ENCODE measurements at regions not wholly inside any gene's neighbourhood (a gene's known extent, or its start where the extent isn't known, plus 50 kb on each side); places are given as distances from the start of the nearest gene placed in this dataset.

DNA sequence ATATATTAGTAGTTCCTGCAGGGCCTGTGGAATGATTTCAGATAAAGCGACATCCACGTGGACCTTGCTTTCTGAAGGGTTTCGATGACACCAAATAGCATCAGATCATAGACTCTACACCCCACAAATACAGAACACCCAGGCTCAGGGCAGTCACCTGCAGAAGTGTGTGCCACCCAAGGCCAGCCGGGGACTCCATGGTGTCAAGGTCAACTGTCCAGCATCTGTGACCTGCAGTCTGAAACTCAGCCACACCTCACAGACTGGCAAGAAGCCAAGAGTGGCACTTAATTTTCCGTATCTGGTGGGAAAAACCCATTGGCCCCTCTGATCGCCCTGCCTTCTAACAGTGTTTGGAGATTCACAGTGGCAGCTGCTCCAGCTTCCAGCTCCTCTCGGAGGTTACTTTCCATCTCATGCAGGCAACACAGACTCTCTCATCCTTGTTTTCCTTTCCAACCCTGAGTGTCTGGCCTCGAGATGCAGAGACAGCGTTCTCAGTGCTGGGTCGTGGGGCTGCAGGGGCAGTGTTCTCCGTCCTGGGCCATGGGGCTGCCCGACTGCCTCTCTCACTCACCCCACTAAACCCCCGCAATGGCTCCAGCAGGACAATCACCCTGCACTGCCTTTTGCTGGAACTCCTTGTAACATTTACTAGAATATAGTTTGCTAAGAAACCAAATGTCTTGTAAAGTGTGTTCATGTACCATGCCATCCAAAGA lies 221.9 kb downstream of the IRX2 start:
- H3K27ac ChIP-seq (ENCODE audit: low read depth, low read length): no peak overlapping the region
- no peaks in the 10 kb centered on the region for H3K9me3 ChIP-seq (ENCODE audit: low read length)
- no peaks in the 10 kb centered on the region for H3K27me3 ChIP-seq (ENCODE audit: control insufficient read depth in 1 of 2, insufficient read depth in 2 of 2, low read length in 2 of 2)
- H3K36me3 ChIP-seq (ENCODE audit: insufficient read depth, low read length): no peaks in the 10 kb centered on the region
- H3K9ac ChIP-seq (ENCODE audit: low read length): no peak overlapping the region
- H3K4me1 ChIP-seq (ENCODE audit: insufficient read depth, low read length): no peaks in the 10 kb centered on the region
- no peak overlapping the region for H3K4me3 ChIP-seq (ENCODE audit: low read depth in 1 of 2, low read length in 2 of 2)

- no peak overlapping the region for H3K9ac ChIP-seq (ENCODE audit: low read length)
- H3K36me3 ChIP-seq (ENCODE audit: insufficient read depth, low read length): no peaks in the 10 kb centered on the region
- H3K9me3 ChIP-seq (ENCODE audit: low read length): no peaks in the 10 kb centered on the region
- H3K4me1 ChIP-seq (ENCODE audit: insufficient read depth, low read length): no peaks in the 10 kb centered on the region
- no peak overlapping the region for H3K27ac ChIP-seq (ENCODE audit: low read depth, low read length)
- H3K27me3 ChIP-seq (ENCODE audit: control insufficient read depth in 1 of 2, insufficient read depth in 2 of 2, low read length in 2 of 2): no peaks in the 10 kb centered on the region
- no peak overlapping the region for H3K4me3 ChIP-seq (ENCODE audit: low read depth in 1 of 2, low read length in 2 of 2)
These were observed 226.1 kb downstream of the IRX2 start for GRCh38 chr5:2525351-2525750.

DNA sequence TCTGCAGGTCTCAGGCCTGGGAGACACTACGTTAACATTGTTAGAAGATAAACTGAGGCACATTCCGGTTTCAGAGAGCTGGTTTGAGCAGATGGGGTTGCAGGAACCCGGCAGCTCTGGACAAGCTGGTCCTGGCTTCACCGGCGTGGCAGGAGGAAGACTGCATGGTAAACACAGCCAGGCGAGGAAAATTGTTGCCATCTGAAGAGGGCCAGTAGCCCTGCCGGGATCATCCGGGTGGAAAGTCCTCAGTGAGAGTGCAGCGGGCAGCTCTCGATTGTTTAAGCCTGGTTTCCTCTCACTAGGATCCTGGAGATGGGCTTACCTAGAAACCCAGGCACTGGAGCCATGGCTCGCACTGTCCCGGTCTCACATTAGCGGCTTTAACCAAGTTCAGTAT lies 226.9 kb downstream of the IRX2 start:
- no peaks in the 10 kb centered on the region for H3K27me3 ChIP-seq (ENCODE audit: control insufficient read depth in 1 of 2, insufficient read depth in 2 of 2, low read length in 2 of 2)
- no peaks in the 10 kb centered on the region for H3K36me3 ChIP-seq (ENCODE audit: insufficient read depth, low read length)
- H3K4me3 ChIP-seq (ENCODE audit: low read depth in 1 of 2, low read length in 2 of 2): no peak overlapping the region
- no peaks in the 10 kb centered on the region for H3K4me1 ChIP-seq (ENCODE audit: insufficient read depth, low read length)
- no peak overlapping the region for H3K9ac ChIP-seq (ENCODE audit: low read length)
- no peaks in the 10 kb centered on the region for H3K9me3 ChIP-seq (ENCODE audit: low read length)
- H3K27ac ChIP-seq (ENCODE audit: low read depth, low read length): no peak overlapping the region

DNA sequence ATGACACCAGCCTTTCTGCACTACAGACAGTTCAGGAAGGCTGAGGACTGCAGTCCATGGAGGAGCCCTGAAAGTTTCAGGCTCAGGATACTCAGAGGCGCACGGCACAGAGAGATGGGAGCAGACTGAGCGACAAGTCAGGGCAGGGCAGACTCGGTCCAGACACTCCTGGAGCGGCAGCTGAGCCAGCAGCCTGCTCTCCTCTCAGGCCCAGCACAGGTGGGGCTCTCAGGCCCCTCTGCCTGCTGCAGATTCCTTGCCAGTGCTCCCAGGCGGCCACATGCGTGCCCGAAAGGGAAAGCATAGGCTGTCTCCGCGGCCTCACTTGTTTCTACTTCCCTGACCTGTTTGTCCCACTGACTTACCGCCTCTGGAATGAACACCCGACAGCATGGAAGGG lies 228.3 kb downstream of the IRX2 start:
- no peak overlapping the region for H3K27ac ChIP-seq (ENCODE audit: low read depth, low read length)

DNA sequence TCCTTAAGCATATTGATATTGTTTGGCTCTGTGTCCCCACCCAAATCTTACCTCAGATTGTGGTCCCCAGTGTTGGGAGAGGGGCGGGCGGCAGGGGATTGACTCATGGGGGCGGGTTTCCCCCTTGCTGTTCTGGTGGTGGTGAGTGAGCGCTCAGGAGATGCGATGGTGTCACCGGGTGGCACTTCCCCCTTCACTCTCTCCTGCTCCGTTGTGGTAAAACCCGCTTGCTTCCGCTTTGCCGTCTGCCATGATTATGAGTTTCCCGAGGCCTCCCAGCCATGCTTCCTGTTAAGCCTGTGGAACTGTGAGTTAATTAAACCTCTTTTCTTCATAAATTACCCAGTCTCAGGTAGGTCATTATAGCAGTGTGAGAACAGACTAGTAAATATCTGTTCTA lies 229.1 kb downstream of the IRX2 start:
- Histone ChIP-seq H3K9me3 (ENCODE audit: low read length) (no peaks in the 10 kb centered on the region), H3K27me3 (ENCODE audit: control insufficient read depth in 1 of 2, insufficient read depth in 2 of 2, low read length in 2 of 2) (no peaks in the 10 kb centered on the region), H3K4me1 (ENCODE audit: insufficient read depth, low read length) (no peaks in the 10 kb centered on the region), H3K36me3 (ENCODE audit: insufficient read depth, low read length) (no peaks in the 10 kb centered on the region), H3K4me3 (ENCODE audit: low read depth in 1 of 2, low read length in 2 of 2) (no peak overlapping the region), H3K27ac (ENCODE audit: low read depth, low read length) (no peak overlapping the region), H3K9ac (ENCODE audit: low read length) (no peak overlapping the region)

More for the DNA sequence above, 228.3 kb downstream of the IRX2 start:
- Histone ChIP-seq H3K36me3 (ENCODE audit: insufficient read depth, low read length) (no peaks in the 10 kb centered on the region), H3K4me1 (ENCODE audit: insufficient read depth, low read length) (no peaks in the 10 kb centered on the region), H3K4me3 (ENCODE audit: low read depth in 1 of 2, low read length in 2 of 2) (no peak overlapping the region), H3K27me3 (ENCODE audit: control insufficient read depth in 1 of 2, insufficient read depth in 2 of 2, low read length in 2 of 2) (no peaks in the 10 kb centered on the region), H3K9me3 (ENCODE audit: low read length) (no peaks in the 10 kb centered on the region), H3K9ac (ENCODE audit: low read length) (no peak overlapping the region)

DNA sequence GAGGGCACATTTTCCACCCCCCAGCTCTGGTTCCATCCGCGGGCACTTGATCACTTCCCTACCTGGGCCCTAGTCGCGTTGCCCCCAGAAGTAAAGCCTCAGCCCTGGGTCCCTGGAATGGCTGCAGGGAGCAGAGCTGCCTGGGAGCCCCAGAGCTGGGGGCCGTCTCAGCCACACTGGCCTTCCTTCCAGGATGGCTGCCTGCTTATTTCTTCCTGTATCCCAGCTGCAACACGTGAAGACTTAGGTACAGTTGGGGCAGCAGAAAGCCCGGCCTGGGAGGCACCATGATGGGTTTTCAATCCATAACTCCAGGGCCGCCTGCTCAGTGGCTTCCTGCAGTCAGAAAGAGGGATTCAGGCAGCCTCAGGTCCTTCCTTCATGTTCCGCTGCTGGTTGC lies 232.3 kb downstream of the IRX2 start:
- no peak overlapping the region for H3K27ac ChIP-seq (ENCODE audit: low read depth, low read length)
- H3K9ac ChIP-seq (ENCODE audit: low read length): no peak overlapping the region
- H3K4me1 ChIP-seq (ENCODE audit: insufficient read depth, low read length): no peaks in the 10 kb centered on the region
- no peak overlapping the region for H3K4me3 ChIP-seq (ENCODE audit: low read depth in 1 of 2, low read length in 2 of 2)
- no peaks in the 10 kb centered on the region for H3K27me3 ChIP-seq (ENCODE audit: control insufficient read depth in 1 of 2, insufficient read depth in 2 of 2, low read length in 2 of 2)
- no peaks in the 10 kb centered on the region for H3K9me3 ChIP-seq (ENCODE audit: low read length)
- H3K36me3 ChIP-seq (ENCODE audit: insufficient read depth, low read length): no peaks in the 10 kb centered on the region

- Histone ChIP-seq H3K4me1 (ENCODE audit: insufficient read depth, low read length) (no peaks in the 10 kb centered on the region), H3K9ac (ENCODE audit: low read length) (no peak overlapping the region), H3K36me3 (ENCODE audit: insufficient read depth, low read length) (no peaks in the 10 kb centered on the region), H3K9me3 (ENCODE audit: low read length) (no peaks in the 10 kb centered on the region), H3K27ac (ENCODE audit: low read depth, low read length) (no peak overlapping the region), H3K4me3 (ENCODE audit: low read depth in 1 of 2, low read length in 2 of 2) (no peak overlapping the region), H3K27me3 (ENCODE audit: control insufficient read depth in 1 of 2, insufficient read depth in 2 of 2, low read length in 2 of 2) (no peaks in the 10 kb centered on the region)
These were observed 234.0 kb downstream of the IRX2 start for GRCh38 chr5:2517451-2517850.

DNA sequence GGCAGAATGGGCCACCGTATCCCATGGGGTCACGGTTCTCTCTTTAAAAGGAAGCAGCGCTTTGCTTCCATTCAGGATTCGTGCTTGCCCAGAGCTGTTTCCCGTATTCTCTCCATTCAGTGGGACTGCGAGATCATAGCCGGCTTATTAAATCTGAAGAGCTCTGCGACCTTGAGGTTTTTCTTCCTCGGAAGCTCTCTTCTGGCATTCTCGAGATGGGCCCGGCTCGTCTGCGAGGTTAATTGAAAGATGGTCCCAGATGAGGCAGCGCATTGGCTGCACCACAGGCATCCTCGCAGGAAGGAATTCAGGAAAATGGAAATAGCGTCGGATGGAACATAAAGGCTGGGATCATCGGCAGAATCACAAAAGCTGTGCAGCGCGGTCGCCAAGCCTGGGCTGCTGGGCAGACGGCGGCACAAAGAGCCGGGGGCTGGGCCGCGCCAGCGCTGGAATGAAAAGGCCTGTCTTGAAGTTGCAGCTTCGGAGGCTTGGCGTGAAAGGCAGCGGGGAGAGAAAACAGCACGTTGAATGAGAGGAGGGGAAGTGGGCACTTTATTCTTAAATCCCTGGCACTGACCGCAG lies 236.2 kb downstream of the IRX2 start:
- H3K9ac ChIP-seq (ENCODE audit: low read length): no peak overlapping the region
- no peak overlapping the region for H3K4me3 ChIP-seq (ENCODE audit: low read depth in 1 of 2, low read length in 2 of 2)
- H3K4me1 ChIP-seq (ENCODE audit: insufficient read depth, low read length): no peaks in the 10 kb centered on the region
- no peaks in the 10 kb centered on the region for H3K9me3 ChIP-seq (ENCODE audit: low read length)
- no peaks in the 10 kb centered on the region for H3K27me3 ChIP-seq (ENCODE audit: control insufficient read depth in 1 of 2, insufficient read depth in 2 of 2, low read length in 2 of 2)
- H3K36me3 ChIP-seq (ENCODE audit: insufficient read depth, low read length): no peaks in the 10 kb centered on the region
- H3K27ac ChIP-seq (ENCODE audit: low read depth, low read length): no peak overlapping the region

- Histone ChIP-seq H3K27ac (ENCODE audit: low read depth, low read length) (no peak overlapping the region), H3K9ac (ENCODE audit: low read length) (no peak overlapping the region), H3K27me3 (ENCODE audit: control insufficient read depth in 1 of 2, insufficient read depth in 2 of 2, low read length in 2 of 2) (no peaks in the 10 kb centered on the region), H3K4me1 (ENCODE audit: insufficient read depth, low read length) (no peaks in the 10 kb centered on the region), H3K36me3 (ENCODE audit: insufficient read depth, low read length) (no peaks in the 10 kb centered on the region), H3K9me3 (ENCODE audit: low read length) (no peaks in the 10 kb centered on the region), H3K4me3 (ENCODE audit: low read depth in 1 of 2, low read length in 2 of 2) (no peak overlapping the region)
These were observed 237.0 kb downstream of the IRX2 start for GRCh38 chr5:2514484-2514883.

DNA sequence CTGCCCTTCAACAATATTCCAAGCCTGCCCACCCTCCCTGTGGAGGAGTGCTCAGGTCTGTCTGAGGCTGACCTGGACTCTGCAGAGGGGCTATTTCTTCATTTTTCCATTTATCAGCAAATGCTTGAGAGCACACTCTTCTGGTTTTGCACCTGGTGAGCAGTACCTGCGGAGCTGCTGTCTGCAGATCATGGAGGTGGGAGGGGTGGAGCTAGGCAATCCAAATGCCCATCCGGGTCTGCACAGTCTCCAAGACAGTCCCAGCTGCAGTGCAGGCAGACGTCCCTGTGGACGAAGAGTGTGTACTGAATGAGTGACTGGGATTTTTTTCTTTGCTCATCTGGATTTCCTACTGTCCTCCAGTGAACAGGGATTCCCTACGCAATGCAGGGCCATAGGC lies 239.8 kb downstream of the IRX2 start:
- Histone ChIP-seq H3K36me3 (ENCODE audit: insufficient read depth, low read length) (no peaks in the 10 kb centered on the region), H3K4me3 (ENCODE audit: low read depth in 1 of 2, low read length in 2 of 2) (no peak overlapping the region), H3K9me3 (ENCODE audit: low read length) (no peaks in the 10 kb centered on the region), H3K4me1 (ENCODE audit: insufficient read depth, low read length) (no peaks in the 10 kb centered on the region), H3K27ac (ENCODE audit: low read depth, low read length) (no peak overlapping the region), H3K9ac (ENCODE audit: low read length) (no peak overlapping the region), H3K27me3 (ENCODE audit: control insufficient read depth in 1 of 2, insufficient read depth in 2 of 2, low read length in 2 of 2) (no peaks in the 10 kb centered on the region)

DNA sequence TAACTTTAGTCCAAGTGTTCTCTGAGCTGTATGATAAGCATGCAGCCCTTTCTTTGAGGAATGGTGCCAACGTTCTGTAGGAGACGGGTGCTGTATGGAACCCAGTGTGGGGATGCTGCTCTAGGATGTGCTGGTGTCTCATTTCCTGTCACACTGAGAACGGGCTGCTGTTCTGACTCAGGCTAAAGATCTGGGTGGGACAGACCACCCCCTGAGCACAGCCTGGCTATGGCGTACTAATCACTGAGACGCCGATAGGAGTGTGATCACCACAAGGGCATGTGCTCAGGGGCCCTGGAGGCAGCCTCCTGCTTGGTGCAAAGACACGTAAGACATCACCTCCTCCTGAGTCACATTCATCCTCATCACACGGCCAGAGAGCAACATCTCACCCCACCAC lies 240.4 kb downstream of the IRX2 start:
- no peak overlapping the region for H3K27ac ChIP-seq (ENCODE audit: low read depth, low read length)
- no peak overlapping the region for H3K9ac ChIP-seq (ENCODE audit: low read length)
- no peaks in the 10 kb centered on the region for H3K27me3 ChIP-seq (ENCODE audit: control insufficient read depth in 1 of 2, insufficient read depth in 2 of 2, low read length in 2 of 2)
- H3K4me1 ChIP-seq (ENCODE audit: insufficient read depth, low read length): no peaks in the 10 kb centered on the region
- H3K36me3 ChIP-seq (ENCODE audit: insufficient read depth, low read length): no peaks in the 10 kb centered on the region
- no peak overlapping the region for H3K4me3 ChIP-seq (ENCODE audit: low read depth in 1 of 2, low read length in 2 of 2)
- no peaks in the 10 kb centered on the region for H3K9me3 ChIP-seq (ENCODE audit: low read length)

DNA sequence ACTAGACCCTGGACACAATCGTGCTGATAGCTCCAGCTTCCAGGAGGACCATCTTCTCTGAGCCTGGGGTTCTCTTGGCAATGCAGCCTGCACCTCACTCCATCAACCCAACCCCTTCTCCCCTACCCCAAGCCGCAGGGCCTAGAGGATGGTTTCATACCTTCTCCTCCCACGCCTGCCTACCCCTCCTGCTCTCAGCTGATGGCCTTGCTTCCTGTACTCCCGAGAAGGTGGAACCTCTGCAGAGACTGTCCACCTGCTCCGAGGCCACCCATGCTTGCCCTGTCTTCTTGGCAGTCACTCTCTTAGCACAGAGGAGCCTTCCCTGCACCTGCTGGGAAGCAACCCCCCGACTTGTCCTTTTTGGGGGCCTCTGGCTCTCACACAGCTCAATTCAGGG lies 241.9 kb downstream of the IRX2 start:
- no peaks in the 10 kb centered on the region for H3K27me3 ChIP-seq (ENCODE audit: control insufficient read depth in 1 of 2, insufficient read depth in 2 of 2, low read length in 2 of 2)
- no peak overlapping the region for H3K4me3 ChIP-seq (ENCODE audit: low read depth in 1 of 2, low read length in 2 of 2)
- H3K9me3 ChIP-seq (ENCODE audit: low read length): no peaks in the 10 kb centered on the region
- H3K4me1 ChIP-seq (ENCODE audit: insufficient read depth, low read length): no peaks in the 10 kb centered on the region
- H3K9ac ChIP-seq (ENCODE audit: low read length): no peak overlapping the region
- no peak overlapping the region for H3K27ac ChIP-seq (ENCODE audit: low read depth, low read length)
- H3K36me3 ChIP-seq (ENCODE audit: insufficient read depth, low read length): no peaks in the 10 kb centered on the region
